Mucosa of descending colon (tissue), 3 donors: ENCODE measurements at regions not wholly inside any gene's neighbourhood (a gene's known extent, or its start where the extent isn't known, plus 50 kb on each side); places are given as distances from the start of the nearest gene placed in this dataset.

ENCODE experiments used
- ATAC-seq: fragments of 200-7000 bp; cut with Tn5 transposase; one replicate; pipeline ENCODE4 v1.9.1; 2020; ENCODE audit warnings: mild to moderate bottlenecking, moderate library complexity
- DNase-seq, 3 donors: peaks; one replicate each; pipeline ENCODE4 v3.0.0-alpha.2; 2020
- H3K36me3 ChIP-seq: fragments of 200-600 bp; one replicate; pipeline ENCODE4 v1.8.0; 2021; ENCODE audit warnings: low read depth, mild to moderate bottlenecking
- H3K4me1 ChIP-seq: fragments of 200-600 bp; one replicate; pipeline ENCODE4 v1.8.0; 2021; ENCODE audit warnings: low read depth, mild to moderate bottlenecking
- H3K4me3 ChIP-seq: fragments of 200-600 bp; one replicate; pipeline ENCODE4 v1.8.0; 2021; ENCODE audit warnings: mild to moderate bottlenecking
- H3K9me3 ChIP-seq: fragments of 200-600 bp; one replicate; pipeline ENCODE4 v1.8.0; 2021; ENCODE audit warnings: mild to moderate bottlenecking
- CTCF ChIP-seq: fragments of 200-600 bp; IDR thresholded peaks from one replicate; pipeline ENCODE4 v1.8.0; 2022; ENCODE audit warnings: antibody characterized with exemption, mild to moderate bottlenecking
- intact Hi-C, 2 donors: fragments of 100-400 bp; cut with DNase I in 1 of 2; cut with micrococcal nuclease in 1 of 2; formaldehyde crosslinking; loops; one replicate each; pipeline versions ENCODE4 v1.11.0 to v1.11.1; 2022; cut with DNase I, micrococcal nuclease
- donor health status: DM: no; HTN: no; CAD: no; lungs with moderate emphysema.
- donor health status: DM: no; HTN: no; CAD: no.
- donor health status: DM: no; HTN: yes; CAD: no.

GRCh38 chr5:102700916-102701315 is 54.2 kb upstream of the PAM start:
- Histone ChIP-seq H3K9me3 (no peaks in the 10 kb centered on the region), H3K4me1 (no peaks in the 10 kb centered on the region), H3K4me3 (no peak overlapping the region), H3K36me3 (no peaks in the 10 kb centered on the region)
- ATAC-seq (no peak), DNase-seq (no peak)
- no peak for TF ChIP-seq CTCF
- intact Hi-C loops: no loop called here

GRCh38 chr5:102701748-102702147 is 53.4 kb upstream of the PAM start:
- intact Hi-C loops: no loop called here
- Histone ChIP-seq H3K4me1 (no peaks in the 10 kb centered on the region), H3K36me3 (no peaks in the 10 kb centered on the region), H3K4me3 (no peak overlapping the region), H3K9me3 (no peaks in the 10 kb centered on the region)
- no peak for DNase-seq
- no peak for TF ChIP-seq CTCF
- ATAC-seq: no peak
